Inflammatory macrophage treated with lipopolysaccharide for 4 hours (primary cell): ENCODE measurements at regions not wholly inside any gene's neighbourhood (a gene's known extent, or its start where the extent isn't known, plus 50 kb on each side); places are given as distances from the start of the nearest gene placed in this dataset.
"Not testable (repeated sequence)": the region's sequence is repeated elsewhere in the genome, so short reads cannot be mapped to it uniquely, and the experiment has no call there.

Source experiments
- DNase-seq: peaks from one replicate; pipeline ENCODE4 v3.0.0-alpha.2; 2020

- DNase-seq: no peak
Observed at GRCh38 chrX:7514871-7515599, 327.9 kb upstream of the VCX start.

- DNase-seq: no peak
Observed at GRCh38 chrX:7512845-7513244, 330.1 kb upstream of the VCX start.

- no peak for DNase-seq
Observed at GRCh38 chrX:7503251-7503650, 339.7 kb upstream of the VCX start.

GRCh38 chrX:7500386-7500785, 342.6 kb upstream of the VCX start:
- no peak for DNase-seq

- no peak for DNase-seq
Observed at GRCh38 chrX:7486505-7486904, 338.6 kb upstream of the PUDP start.

DNA sequence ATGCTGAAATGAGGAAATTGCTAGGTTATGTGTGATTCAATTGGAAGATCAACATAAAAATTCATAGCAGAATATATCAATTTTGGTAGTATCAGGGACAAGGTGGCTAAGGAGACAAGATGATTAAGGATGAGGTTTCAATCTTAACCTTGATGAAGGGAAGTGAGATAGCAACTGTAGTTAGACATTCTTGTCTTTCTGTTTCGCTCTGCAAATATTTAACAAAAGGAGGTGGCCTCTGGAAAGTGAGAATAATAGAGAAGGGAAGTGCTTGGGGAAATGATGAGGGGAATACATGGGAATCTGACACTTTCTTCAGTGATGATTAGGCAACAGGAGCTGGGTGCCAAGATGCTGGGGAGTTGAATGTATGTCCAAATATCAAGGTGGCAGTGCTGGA, 337.1 kb upstream of the PUDP start:
- DNase-seq: no peak

DNA sequence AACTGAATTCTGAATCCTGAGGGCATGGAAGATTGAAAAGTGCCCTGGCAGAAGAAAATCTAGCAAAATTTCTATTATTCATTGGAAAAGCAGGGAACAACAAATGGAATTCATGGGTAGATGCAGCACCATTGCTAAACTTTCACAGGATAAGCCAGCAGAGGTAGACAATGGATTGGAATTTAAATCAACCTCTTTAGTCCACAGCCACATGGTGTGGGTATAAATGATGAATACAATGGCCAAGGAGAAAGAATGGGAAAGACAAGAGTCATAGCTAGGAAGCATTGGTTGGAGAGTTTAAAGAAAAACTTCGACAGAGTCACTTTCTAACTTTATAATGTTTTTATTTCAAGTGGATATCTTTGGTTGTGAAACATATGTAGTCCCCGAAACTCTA, 332.8 kb upstream of the PUDP start:
- no peak for DNase-seq

- DNase-seq: no peak
Observed at GRCh38 chrX:7462110-7462509, 314.2 kb upstream of the PUDP start.

- not testable (repeated sequence) for DNase-seq
Observed at GRCh38 chrX:7461051-7461450, 313.1 kb upstream of the PUDP start.

DNA sequence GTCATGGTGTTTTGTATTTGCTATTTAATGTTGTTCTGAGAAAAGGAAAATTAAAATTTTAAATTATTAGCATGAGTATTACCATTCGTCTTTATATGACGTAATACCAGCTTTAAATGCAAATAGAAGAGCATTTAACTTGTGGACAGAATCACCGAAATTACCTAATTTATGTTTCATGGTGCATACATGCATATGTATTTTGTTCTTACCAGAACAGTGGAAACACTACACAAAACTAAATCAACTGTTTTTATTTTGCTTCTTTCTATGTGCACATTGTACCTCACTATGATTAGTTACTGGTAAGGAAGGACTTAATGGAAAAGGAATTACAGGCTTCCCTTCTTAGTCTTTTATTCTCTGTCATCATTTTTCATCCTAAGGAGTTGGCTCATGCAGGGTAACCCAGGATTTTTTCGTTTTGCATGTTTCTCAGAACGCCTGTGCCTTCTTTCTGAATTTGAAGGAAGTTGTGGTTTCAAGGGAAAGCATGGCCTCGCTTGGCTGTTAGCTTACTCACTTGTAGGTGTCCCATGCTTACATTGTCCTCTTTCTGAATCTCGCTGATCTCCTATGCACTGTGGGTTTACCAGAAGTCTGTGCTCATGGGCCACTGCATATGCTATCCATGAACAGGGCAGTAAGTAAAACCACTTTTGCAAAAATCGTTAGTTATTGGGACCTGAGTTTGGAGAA, 300.0 kb upstream of the PUDP start:
- DNase-seq: no peak

- DNase-seq: no peak
Observed at GRCh38 chrX:7446815-7447214, 298.9 kb upstream of the PUDP start.

- no peak for DNase-seq
Observed at GRCh38 chrX:7444967-7445366, 297.0 kb upstream of the PUDP start.

- DNase-seq: no peak
Observed at GRCh38 chrX:7441586-7441985, 293.6 kb upstream of the PUDP start.

DNA sequence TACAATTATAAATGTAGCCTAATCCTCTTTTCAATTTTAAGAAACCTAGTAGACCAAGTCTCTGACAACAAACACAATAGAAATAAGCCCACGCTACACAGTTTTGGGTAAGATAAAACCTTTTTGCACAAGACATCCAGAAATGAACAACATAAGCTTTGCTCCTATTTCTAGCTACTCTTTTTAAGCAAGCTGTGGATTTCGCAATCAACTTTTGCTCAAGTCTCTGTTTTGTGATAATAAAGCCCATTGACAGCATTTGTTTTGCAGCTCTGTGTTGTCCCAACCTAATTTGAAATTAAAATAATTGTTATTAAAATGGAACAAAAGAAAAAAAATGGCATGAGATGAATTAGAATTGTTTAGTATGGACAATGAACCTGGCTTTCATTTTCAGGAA, 287.9 kb upstream of the PUDP start:
- DNase-seq: no peak

- no peak for DNase-seq
Observed at GRCh38 chrX:7432901-7433300, 284.9 kb upstream of the PUDP start.

GRCh38 chrX:7420717-7421116, 272.8 kb upstream of the PUDP start:
- DNase-seq: no peak

- no peak for DNase-seq
Observed at GRCh38 chrX:7414753-7415152, 266.8 kb upstream of the PUDP start.

DNA sequence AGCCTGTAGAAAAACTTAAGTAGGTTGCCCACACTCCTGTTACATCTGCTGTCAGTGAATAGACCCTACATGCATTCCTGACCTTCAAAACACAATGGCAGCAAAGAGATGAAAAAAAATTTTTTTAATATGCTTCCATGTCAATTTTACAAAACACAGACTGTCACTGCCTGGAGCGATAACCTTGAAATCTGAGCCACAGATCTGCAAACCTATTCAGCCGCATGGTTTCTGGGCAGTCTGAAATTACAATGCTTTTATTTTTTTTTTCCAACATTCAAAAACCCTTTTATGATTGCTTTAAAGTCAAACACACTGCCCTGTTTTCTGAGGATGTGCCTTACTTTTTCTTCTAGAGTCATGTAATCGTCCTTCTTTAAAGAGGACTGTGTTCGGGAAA, 264.9 kb upstream of the PUDP start:
- DNase-seq: no peak

DNA sequence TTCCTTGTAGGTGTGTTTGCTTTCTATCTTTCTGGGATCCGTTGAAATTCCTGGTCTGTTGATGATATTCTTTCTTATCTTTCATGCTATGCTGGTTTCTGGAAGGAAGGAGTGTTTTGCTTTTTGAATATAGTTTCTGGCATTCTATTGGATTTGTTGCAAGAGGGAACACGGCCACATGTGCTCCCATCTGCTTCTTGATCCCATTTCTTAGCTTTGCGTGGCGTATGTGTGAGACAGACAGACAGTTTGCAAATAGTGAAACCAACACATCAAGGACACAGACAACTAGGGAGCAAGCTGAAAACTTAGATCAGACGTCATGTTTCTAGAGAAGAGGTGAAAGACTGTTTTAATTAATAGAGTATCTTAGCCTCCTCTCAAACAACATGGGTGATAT, 261.9 kb upstream of the PUDP start:
- DNase-seq: no peak

DNA sequence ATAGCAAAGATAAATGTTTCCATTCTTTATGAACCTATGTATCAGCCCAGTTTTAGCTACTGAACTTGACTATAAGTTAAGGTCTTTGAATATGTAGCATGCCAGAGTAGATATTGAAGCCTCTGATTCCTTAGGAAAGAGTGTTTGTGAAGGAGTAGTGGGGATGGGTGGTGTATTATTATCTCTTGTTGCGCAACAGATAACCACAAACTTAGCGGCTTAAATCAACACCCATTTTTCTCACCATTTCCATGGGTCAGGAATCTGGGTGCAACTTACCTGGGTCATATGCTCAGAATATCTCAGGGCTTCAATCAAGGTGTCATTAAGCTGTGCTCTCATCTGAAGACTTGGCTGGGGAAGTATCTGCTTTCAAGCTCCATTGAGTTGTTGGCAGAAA, 251.4 kb upstream of the PUDP start:
- DNase-seq: no peak

GRCh38 chrX:7390441-7390840, 242.5 kb upstream of the PUDP start:
- no peak for DNase-seq

DNA sequence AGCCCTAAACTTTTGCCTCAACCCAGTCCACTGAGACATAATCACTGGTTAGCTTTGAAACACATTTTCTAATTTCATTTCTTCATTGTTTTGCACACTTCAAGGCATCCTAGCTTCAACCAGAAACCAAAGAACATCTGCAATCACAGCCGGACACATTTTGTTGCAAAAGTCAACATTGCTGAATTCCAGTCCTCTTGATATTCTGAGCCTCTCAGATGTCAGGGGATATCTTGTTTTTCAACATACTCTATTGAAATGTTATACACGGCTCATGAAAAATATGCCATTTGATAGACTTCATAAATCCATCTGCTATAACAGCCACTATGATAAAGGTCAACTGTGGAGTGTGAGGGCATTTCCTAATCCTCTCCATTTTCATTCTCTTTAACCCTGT, 241.6 kb upstream of the PUDP start:
- DNase-seq: no peak

DNA sequence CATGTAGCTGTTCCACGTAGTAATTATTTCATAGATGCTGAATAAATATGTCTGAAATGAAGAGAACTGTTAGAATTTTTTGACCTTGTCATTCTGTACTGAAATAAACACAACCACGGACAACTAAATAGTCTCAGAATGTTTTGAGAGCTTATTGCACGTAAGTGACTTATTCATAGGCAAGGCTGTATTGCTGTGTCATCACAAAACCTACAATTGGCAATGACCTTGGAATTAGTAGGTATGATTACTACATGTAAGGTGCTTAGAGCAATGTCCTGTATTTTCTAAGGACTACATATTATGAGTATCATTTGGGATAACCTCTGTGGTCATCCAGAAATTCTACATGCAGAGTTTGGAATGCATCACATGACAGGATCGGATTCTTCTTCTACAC, 237.2 kb upstream of the PUDP start:
- DNase-seq: no peak

DNA sequence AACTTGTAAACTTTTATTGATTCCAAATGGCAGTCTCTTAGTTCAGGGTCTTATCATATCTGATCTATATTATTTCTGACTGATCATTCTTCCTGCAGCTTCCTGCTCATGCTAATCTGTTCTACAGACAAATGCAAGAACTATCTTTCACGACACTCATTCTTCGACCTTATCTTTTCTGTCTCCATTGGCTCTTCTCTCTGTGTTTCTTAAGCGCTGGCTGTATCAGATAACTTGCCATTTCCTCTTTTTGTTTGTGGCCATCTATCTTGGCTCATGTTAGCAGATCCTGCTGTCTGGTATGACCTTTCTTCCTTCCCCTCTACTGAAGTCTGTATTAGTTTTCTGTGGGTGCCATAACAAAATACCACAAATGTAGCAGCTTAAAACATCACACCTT, 230.5 kb upstream of the PUDP start:
- DNase-seq: no peak
